ENCODE measurements at regions not wholly inside any gene's neighbourhood (a gene's known extent, or its start where the extent isn't known, plus 50 kb on each side); places are given as distances from the start of the nearest gene placed in this dataset.

DNA sequence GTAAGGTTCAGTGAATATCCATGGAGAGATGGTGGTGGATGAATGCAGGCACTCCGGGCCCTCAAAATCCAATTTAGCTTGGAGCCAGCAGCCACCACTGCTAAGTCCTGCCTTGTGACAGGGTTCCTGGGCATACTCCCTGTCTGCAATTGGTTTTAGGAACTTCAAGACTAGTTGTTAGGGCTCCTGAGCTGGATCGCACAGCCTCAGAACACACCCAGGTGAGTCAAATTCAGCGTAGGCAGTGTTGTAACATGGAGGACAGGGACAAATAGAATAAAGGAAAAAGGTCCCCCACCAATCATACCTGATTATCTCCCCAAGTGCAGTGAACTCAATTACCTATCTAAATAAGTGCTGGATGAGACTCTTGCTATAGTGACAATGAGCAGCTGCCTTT lies 74.6 kb downstream of the PERP start:
- Histone ChIP-seq H2AFZ (ENCODE audit: low read length) (no peak overlapping the region), H4K20me1 (ENCODE audit: insufficient read depth, low read length) (no peaks in the 10 kb centered on the region), H3K4me2 (ENCODE audit: insufficient read depth, low read length) (no peak overlapping the region), H3K4me1 (ENCODE audit: insufficient read depth, low read length) (no peaks in the 10 kb centered on the region), H3K9me3 (ENCODE audit: low read depth, low read length) (no peaks in the 10 kb centered on the region), H3K27me3 (ENCODE audit: insufficient read depth, low read length) (no peaks in the 10 kb centered on the region), H3K4me3 (ENCODE audit: insufficient read depth, low read length) (no peak overlapping the region), H3K79me2 (ENCODE audit: insufficient read depth, low read length) (no peaks in the 10 kb centered on the region), H3K27ac (ENCODE audit: low read depth, low read length) (no peak overlapping the region), H3K36me3 (ENCODE audit: insufficient read depth, low read length) (no peaks in the 10 kb centered on the region)
- no peak for DNase-seq (ENCODE audit: insufficient read length, low spot score, missing footprints)
- TF ChIP-seq, protein P1, sequence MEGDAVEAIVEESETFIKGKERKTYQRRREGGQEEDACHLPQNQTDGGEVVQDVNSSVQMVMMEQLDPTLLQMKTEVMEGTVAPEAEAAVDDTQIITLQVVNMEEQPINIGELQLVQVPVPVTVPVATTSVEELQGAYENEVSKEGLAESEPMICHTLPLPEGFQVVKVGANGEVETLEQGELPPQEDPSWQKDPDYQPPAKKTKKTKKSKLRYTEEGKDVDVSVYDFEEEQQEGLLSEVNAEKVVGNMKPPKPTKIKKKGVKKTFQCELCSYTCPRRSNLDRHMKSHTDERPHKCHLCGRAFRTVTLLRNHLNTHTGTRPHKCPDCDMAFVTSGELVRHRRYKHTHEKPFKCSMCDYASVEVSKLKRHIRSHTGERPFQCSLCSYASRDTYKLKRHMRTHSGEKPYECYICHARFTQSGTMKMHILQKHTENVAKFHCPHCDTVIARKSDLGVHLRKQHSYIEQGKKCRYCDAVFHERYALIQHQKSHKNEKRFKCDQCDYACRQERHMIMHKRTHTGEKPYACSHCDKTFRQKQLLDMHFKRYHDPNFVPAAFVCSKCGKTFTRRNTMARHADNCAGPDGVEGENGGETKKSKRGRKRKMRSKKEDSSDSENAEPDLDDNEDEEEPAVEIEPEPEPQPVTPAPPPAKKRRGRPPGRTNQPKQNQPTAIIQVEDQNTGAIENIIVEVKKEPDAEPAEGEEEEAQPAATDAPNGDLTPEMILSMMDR (IDR thresholded peaks at IDR 0.05; ENCODE audit: extremely low read depth, low read depth, low read length), result no peak

GRCh38 chr6:138034229-138034628 lies 73.0 kb downstream of the PERP start:
- H3K9me3 ChIP-seq (ENCODE audit: low read depth, low read length), result no peaks in the 10 kb centered on the region
- H3K79me2 ChIP-seq (ENCODE audit: insufficient read depth, low read length), result no peaks in the 10 kb centered on the region
- H3K36me3 ChIP-seq (ENCODE audit: insufficient read depth, low read length), result no peaks in the 10 kb centered on the region
- no peak overlapping the region for H3K4me3 ChIP-seq (ENCODE audit: insufficient read depth, low read length)
- no peaks in the 10 kb centered on the region for H4K20me1 ChIP-seq (ENCODE audit: insufficient read depth, low read length)
- no peaks in the 10 kb centered on the region for H3K4me1 ChIP-seq (ENCODE audit: insufficient read depth, low read length)
- no peak overlapping the region for H3K27ac ChIP-seq (ENCODE audit: low read depth, low read length)
- no peak overlapping the region for H2AFZ ChIP-seq (ENCODE audit: low read length)
- DNase-seq (ENCODE audit: insufficient read length, low spot score, missing footprints), result no peak
- TF ChIP-seq, protein P1 (IDR thresholded peaks at IDR 0.05; ENCODE audit: extremely low read depth, low read depth, low read length), result no peak
- no peaks in the 10 kb centered on the region for H3K27me3 ChIP-seq (ENCODE audit: insufficient read depth, low read length)
- no peak overlapping the region for H3K4me2 ChIP-seq (ENCODE audit: insufficient read depth, low read length)

- no peaks in the 10 kb centered on the region for H3K36me3 ChIP-seq (ENCODE audit: insufficient read depth, low read length)
- no peaks in the 10 kb centered on the region for H3K9me3 ChIP-seq (ENCODE audit: low read depth, low read length)
- H4K20me1 ChIP-seq (ENCODE audit: insufficient read depth, low read length), result no peaks in the 10 kb centered on the region
- TF ChIP-seq, protein P1 (IDR thresholded peaks at IDR 0.05; ENCODE audit: extremely low read depth, low read depth, low read length), result no peak
- H3K4me2 ChIP-seq (ENCODE audit: insufficient read depth, low read length), result no peak overlapping the region
- no peak for DNase-seq (ENCODE audit: insufficient read length, low spot score, missing footprints)
- no peaks in the 10 kb centered on the region for H3K79me2 ChIP-seq (ENCODE audit: insufficient read depth, low read length)
- no peak overlapping the region for H2AFZ ChIP-seq (ENCODE audit: low read length)
- H3K27me3 ChIP-seq (ENCODE audit: insufficient read depth, low read length), result no peaks in the 10 kb centered on the region
- no peak overlapping the region for H3K4me3 ChIP-seq (ENCODE audit: insufficient read depth, low read length)
- H3K27ac ChIP-seq (ENCODE audit: low read depth, low read length), result no peak overlapping the region
- no peaks in the 10 kb centered on the region for H3K4me1 ChIP-seq (ENCODE audit: insufficient read depth, low read length)
Measured at GRCh38 chr6:138035070-138035469, 72.1 kb downstream of the PERP start.

DNA sequence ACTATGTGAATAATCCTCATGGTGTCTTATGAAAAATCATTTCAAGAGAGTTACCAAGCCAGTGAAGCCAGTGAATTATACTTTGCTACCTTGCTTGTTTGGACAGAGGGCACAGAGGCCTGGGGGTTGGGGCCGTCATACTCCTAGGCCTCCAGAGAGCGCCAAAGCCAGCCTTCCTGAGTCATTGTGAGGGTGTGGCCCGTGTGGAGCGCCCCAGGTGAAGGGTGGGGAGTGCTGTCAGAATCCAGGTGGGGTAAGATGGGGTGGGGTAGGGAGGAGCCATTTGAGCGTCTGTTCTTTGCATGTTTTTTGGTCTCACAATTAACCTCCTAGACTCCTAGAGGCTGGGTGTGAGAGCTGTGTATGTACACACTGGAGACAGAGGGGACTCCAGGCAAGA lies 71.1 kb downstream of the PERP start:
- TF ChIP-seq, protein P1 (IDR thresholded peaks at IDR 0.05; ENCODE audit: extremely low read depth, low read depth, low read length), result no peak
- Histone ChIP-seq H3K27ac (ENCODE audit: low read depth, low read length) (no peak overlapping the region), H3K4me1 (ENCODE audit: insufficient read depth, low read length) (no peaks in the 10 kb centered on the region)

More for the DNA sequence above, 71.1 kb downstream of the PERP start:
- Histone ChIP-seq H3K36me3 (ENCODE audit: insufficient read depth, low read length) (no peaks in the 10 kb centered on the region), H4K20me1 (ENCODE audit: insufficient read depth, low read length) (no peaks in the 10 kb centered on the region), H2AFZ (ENCODE audit: low read length) (no peak overlapping the region), H3K4me3 (ENCODE audit: insufficient read depth, low read length) (no peak overlapping the region), H3K79me2 (ENCODE audit: insufficient read depth, low read length) (no peaks in the 10 kb centered on the region), H3K4me2 (ENCODE audit: insufficient read depth, low read length) (no peak overlapping the region), H3K9me3 (ENCODE audit: low read depth, low read length) (no peaks in the 10 kb centered on the region), H3K27me3 (ENCODE audit: insufficient read depth, low read length) (no peaks in the 10 kb centered on the region)
- no peak for DNase-seq (ENCODE audit: insufficient read length, low spot score, missing footprints)

All from osteoblast (primary cell).